ENCODE measurements at regions not wholly inside any gene's neighbourhood (a gene's known extent, or its start where the extent isn't known, plus 50 kb on each side); places are given as distances from the start of the nearest gene placed in this dataset.

DNA sequence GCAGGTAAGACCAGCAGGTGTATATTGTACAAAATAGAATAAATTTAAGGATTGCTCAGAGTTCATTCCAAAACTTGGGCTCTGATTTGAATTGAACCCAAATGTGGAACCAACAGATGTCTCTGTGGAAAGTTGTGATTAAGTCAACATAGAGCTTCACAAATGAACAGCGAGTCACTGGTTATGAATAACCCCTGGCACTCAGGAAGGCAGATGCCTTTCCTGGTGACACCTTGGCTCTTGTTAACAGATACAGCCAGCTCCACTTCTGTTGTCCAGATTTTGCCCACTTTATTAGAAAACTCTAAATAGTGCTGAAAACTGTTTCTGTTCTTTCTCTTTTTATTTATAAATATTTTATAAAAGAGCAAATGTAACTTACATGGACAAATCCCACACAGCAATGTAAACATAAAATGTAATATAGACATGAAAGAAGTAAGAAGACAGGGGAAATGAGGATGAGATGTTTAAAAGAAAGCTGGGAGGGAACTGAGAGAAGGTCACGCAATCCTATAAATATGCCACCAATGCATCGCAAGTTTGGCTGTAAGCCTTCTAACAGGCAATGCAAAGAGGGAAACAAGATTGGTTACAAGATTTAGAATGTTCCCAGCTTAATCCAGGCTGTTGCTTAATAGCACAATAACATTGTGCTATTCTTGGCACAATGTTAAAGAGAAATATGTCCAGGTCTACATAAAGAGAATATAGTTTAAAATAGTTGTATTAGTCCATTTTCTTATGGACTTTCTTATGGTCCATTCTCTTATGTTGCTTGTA, 495.5 kb downstream of the TAFA4 start:
- no peak overlapping the region for H3K4me3 ChIP-seq (ENCODE audit: low read depth, low read length)
- DNase-seq (ENCODE audit: low read depth): no peak
- TF ChIP-seq, protein P1, sequence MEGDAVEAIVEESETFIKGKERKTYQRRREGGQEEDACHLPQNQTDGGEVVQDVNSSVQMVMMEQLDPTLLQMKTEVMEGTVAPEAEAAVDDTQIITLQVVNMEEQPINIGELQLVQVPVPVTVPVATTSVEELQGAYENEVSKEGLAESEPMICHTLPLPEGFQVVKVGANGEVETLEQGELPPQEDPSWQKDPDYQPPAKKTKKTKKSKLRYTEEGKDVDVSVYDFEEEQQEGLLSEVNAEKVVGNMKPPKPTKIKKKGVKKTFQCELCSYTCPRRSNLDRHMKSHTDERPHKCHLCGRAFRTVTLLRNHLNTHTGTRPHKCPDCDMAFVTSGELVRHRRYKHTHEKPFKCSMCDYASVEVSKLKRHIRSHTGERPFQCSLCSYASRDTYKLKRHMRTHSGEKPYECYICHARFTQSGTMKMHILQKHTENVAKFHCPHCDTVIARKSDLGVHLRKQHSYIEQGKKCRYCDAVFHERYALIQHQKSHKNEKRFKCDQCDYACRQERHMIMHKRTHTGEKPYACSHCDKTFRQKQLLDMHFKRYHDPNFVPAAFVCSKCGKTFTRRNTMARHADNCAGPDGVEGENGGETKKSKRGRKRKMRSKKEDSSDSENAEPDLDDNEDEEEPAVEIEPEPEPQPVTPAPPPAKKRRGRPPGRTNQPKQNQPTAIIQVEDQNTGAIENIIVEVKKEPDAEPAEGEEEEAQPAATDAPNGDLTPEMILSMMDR (conservative IDR thresholded peaks at IDR 0.05; ENCODE audit: low read depth, low read length): no peak

DNA sequence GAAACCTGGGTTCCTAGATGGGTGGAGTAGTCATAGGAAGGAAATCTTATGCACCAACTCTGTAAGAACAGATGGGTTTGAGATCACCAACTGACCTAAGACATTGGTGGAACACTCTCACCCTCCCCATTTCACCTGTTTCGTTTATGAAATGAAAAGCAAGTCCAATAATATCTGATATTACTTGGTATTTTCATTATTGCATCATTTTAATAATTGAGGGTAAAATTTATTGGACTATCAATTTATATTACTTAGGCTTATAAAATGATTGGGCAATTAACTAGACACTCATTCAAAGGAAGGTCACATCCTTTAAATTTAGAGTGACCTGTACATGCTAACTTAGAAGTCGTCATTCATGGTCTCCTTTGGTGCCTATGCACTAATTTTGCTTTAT, 503.9 kb downstream of the TAFA4 start:
- no peak for DNase-seq (ENCODE audit: low read depth)
- TF ChIP-seq, protein P1 (conservative IDR thresholded peaks at IDR 0.05; ENCODE audit: low read depth, low read length): no peak

DNA sequence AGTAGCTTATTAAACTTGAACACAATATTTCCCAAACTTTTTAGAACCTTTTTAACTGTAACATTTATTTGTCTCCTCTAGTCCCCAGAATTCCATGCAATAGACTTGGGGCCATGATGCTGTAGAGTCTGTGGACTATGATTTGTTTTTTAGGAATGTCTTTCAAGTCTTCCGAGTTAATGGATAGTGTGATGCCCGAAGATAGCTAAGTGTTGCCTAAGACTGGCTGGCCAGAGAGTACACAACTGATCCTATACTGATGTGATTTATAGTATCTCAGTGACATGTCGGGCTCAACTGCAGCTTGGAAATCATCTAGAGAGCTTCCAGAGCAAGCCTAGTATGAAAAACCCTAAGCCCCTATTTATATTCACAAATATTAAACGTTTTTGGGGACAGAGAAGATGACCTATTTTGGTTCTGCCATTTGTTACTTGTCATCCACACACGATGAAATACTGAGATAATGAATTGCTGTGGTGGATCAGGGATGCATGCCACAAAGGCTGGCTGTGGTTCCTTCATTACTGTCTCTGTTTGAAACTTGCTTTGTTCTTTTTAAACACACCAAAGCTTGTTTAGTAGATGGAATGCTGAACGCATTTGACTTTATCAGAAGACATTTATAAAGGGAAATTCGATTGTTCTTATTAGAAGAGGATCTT, 507.4 kb downstream of the TAFA4 start:
- DNase-seq (ENCODE audit: low read depth): no peak
- no peak overlapping the region for H3K4me3 ChIP-seq (ENCODE audit: low read depth, low read length)

More for the DNA sequence above, 503.9 kb downstream of the TAFA4 start:
- H3K4me3 ChIP-seq (ENCODE audit: low read depth, low read length): no peak overlapping the region

DNA sequence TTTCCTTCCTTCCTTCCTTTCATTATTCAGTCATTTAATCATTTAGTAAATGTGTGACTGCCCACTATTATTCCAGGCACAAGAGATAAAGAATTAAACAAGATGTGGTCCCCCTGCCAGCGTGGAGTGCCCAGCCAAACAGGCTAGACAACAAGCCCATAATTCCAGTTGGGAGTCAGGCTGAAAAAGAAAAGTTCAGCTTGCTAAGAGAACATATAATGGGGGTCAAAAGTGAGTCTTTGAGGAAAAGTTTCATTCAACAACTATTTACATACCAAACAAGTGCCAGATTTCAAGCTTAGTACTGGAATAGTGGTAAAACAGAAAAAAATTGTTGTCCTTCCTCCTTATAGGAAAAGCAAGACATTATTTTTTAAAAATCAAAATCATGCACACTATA, 523.7 kb downstream of the TAFA4 start:
- DNase-seq (ENCODE audit: low read depth): no peak
- TF ChIP-seq, protein P1 (conservative IDR thresholded peaks at IDR 0.05; ENCODE audit: low read depth, low read length): no peak
- no peak overlapping the region for H3K4me3 ChIP-seq (ENCODE audit: low read depth, low read length)

More for the DNA sequence above, 507.4 kb downstream of the TAFA4 start:
- TF ChIP-seq, protein P1 (conservative IDR thresholded peaks at IDR 0.05; ENCODE audit: low read depth, low read length): no peak

DNA sequence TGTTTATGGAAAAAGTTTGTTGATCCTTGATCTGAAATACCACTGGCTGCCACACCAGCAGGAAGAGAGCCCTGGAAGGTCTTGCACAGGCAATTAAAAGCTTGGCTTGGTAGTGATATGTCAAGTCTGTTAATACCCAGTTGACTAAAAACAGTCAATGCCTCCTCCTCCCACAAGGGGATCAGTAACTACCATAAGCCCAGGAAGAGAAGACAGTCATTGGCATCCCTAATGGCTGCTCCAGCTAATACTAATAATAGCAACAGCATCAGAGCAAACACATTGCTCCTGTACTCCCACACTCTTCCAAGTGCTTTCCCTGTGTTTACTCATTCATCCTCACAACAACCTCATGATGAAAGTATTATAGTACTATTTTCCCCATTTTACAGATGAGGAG, 528.6 kb downstream of the TAFA4 start:
- TF ChIP-seq, protein P1 (conservative IDR thresholded peaks at IDR 0.05; ENCODE audit: low read depth, low read length): no peak

DNA sequence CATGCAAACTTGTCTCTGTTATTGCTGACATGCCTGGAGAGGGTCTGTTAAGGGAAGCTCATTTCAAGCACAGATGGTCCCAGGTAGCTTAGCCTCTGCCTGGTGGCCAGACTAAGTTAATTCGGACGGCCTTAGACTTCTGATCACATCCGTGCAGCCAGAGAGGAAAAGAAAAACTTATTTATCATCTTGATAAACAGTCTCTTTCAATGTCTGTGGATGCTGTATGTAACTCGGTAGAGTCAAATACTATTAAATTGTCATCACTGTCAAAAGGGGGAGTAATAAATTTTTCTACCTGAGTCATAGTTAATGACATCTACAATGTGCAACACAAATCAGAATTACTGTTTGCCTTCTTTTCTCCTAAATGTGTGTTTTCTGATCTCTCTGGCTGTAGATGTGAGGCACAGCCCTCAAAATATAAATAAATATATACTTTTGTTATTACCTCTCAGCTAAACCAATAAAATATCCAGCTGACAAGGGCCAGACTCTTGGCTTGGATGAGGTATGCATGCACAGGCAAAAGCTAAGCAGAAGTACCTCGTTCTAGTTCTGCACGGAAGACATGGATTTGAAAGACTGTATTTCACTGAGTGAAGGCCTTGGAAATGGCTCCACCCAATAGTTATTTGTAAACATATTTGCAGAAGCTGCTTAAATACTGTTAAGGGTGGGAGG, 530.0 kb downstream of the TAFA4 start:
- no peak for DNase-seq (ENCODE audit: low read depth)
- no peak overlapping the region for H3K4me3 ChIP-seq (ENCODE audit: low read depth, low read length)
- TF ChIP-seq, protein P1 (conservative IDR thresholded peaks at IDR 0.05; ENCODE audit: low read depth, low read length): no peak

More for the DNA sequence above, 528.6 kb downstream of the TAFA4 start:
- H3K4me3 ChIP-seq (ENCODE audit: low read depth, low read length): no peak overlapping the region
- no peak for DNase-seq (ENCODE audit: low read depth)

Data from choroid plexus epithelial cell (primary cell).